ENCODE measurements at regions not wholly inside any gene's neighbourhood (a gene's known extent, or its start where the extent isn't known, plus 50 kb on each side); places are given as distances from the start of the nearest gene placed in this dataset.

DNA sequence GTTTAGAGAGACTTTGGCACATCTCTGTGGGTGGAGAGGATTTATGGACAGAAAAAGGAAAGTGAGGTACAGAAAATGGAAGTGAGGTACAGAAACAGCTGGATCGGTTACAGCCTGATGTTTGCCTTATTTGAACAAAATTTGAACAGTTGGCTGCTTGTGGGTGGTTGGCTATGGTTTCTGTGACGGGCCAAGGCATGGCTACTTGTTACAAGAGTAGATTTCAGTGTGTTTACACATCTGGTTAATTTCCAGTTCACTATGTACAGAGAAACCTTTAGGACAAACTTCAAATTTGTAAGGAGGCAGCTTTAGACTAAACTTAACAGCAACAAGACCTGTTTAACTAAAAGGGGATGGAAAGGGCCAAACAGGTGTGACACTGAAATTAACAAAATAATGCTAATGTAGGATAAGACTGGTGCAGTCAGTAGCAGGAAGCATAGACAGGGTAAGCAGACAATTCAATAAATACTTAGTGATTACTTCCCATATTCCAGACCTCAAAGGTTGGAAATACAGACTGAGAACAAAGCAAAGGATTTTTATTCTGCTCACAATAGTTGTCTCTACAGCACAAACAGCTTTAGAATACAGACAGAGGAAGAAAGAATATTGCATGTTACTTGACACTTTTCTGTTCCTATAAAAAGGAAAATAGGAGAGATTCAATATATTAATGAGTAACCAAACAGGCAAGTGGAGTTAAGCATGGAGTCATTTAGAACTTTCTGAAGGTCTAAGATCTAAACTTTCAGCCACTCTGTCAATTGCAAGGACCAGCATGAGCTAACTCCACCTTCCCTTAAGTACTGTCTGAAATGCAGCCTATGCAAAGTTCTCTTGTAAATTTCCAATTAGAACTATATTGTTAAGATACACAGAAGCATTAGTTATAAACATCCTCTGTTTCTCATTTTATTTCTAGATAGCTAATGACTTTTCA is 294.4 kb upstream of the FAT4 start:
- H3K4me1 ChIP-seq (ENCODE audit: insufficient read depth, low read length, poor library complexity, severe bottlenecking), result no peaks in the 10 kb centered on the region
- no peaks in the 10 kb centered on the region for H3K27me3 ChIP-seq (replicated peaks; ENCODE audit: insufficient read depth, low read depth, low read length, poor library complexity)
- CTCF ChIA-PET, result no interaction called here
- POLR2A ChIA-PET (ENCODE audit: low non-redundant PET), result no interaction called here
- TF ChIP-seq, protein P1, sequence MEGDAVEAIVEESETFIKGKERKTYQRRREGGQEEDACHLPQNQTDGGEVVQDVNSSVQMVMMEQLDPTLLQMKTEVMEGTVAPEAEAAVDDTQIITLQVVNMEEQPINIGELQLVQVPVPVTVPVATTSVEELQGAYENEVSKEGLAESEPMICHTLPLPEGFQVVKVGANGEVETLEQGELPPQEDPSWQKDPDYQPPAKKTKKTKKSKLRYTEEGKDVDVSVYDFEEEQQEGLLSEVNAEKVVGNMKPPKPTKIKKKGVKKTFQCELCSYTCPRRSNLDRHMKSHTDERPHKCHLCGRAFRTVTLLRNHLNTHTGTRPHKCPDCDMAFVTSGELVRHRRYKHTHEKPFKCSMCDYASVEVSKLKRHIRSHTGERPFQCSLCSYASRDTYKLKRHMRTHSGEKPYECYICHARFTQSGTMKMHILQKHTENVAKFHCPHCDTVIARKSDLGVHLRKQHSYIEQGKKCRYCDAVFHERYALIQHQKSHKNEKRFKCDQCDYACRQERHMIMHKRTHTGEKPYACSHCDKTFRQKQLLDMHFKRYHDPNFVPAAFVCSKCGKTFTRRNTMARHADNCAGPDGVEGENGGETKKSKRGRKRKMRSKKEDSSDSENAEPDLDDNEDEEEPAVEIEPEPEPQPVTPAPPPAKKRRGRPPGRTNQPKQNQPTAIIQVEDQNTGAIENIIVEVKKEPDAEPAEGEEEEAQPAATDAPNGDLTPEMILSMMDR (conservative IDR thresholded peaks at IDR 0.05; ENCODE audit: low read depth, low read length), result no peak
- no peak for TF ChIP-seq EZH2 (IDR thresholded peaks at IDR 0.05; ENCODE audit: borderline replicate concordance, low read depth, low read length, poor library complexity, severe bottlenecking)
- intact Hi-C loops (cut with micrococcal nuclease; ENCODE audit: unreplicated experiment), result loop anchor here (1.0 kb wide), 1 partner anchor 67 kb away; no protein-coding TSS in a partner anchor
- no peaks in the 10 kb centered on the region for H3K36me3 ChIP-seq (ENCODE audit: insufficient read depth, low read length, poor library complexity, severe bottlenecking)
- DNase-seq (ENCODE audit: low spot score), result no peak
- BruUV-seq (replicated peaks), result no TSS peak
- H3K9me3 ChIP-seq (ENCODE audit: low read depth, low read length, poor library complexity, severe bottlenecking), result peaks cover 13% of the 10 kb centered on the region
- H3K4me3 ChIP-seq (ENCODE audit: low read depth, low read length, poor library complexity, severe bottlenecking), result no peak overlapping the region
- no peak overlapping the region for H3K27ac ChIP-seq (ENCODE audit: low read depth, low read length, poor library complexity, severe bottlenecking)

DNA sequence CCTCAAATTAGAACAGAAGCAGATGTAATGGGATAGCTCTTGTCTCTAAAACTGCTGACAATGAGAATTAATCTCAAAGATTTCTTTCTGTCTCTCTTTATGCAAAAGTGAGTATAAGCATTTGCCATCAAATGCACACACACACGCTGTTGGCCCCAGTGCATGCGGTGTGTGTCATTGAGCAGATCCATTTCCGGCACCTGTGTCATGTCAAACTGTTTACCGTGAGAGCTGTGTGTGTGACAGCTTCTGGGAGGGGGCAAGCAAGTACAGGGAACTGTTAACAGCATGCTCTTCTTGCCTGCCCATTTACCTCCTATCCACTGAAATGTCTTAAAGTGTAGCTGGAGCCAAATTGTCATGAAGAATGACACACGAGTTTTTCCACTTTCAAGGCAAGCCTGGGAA is 297.9 kb upstream of the FAT4 start:
- Histone ChIP-seq H3K4me1 (ENCODE audit: insufficient read depth, low read length, poor library complexity, severe bottlenecking) (no peaks in the 10 kb centered on the region), H3K27ac (ENCODE audit: low read depth, low read length, poor library complexity, severe bottlenecking) (no peak overlapping the region), H3K36me3 (ENCODE audit: insufficient read depth, low read length, poor library complexity, severe bottlenecking) (no peaks in the 10 kb centered on the region), H3K4me3 (ENCODE audit: low read depth, low read length, poor library complexity, severe bottlenecking) (no peak overlapping the region), H3K9me3 (ENCODE audit: low read depth, low read length, poor library complexity, severe bottlenecking) (peaks cover 13% of the 10 kb centered on the region), H3K27me3 (replicated peaks; ENCODE audit: insufficient read depth, low read depth, low read length, poor library complexity) (no peaks in the 10 kb centered on the region)
- CTCF ChIA-PET, result no interaction called here
- no peak for DNase-seq (ENCODE audit: low spot score)
- BruUV-seq (replicated peaks), result no TSS peak
- TF ChIP-seq, protein P1 (conservative IDR thresholded peaks at IDR 0.05; ENCODE audit: low read depth, low read length), result no peak
- TF ChIP-seq EZH2 (IDR thresholded peaks at IDR 0.05; ENCODE audit: borderline replicate concordance, low read depth, low read length, poor library complexity, severe bottlenecking), result no peak
- POLR2A ChIA-PET (ENCODE audit: low non-redundant PET), result no interaction called here
- intact Hi-C loops (cut with micrococcal nuclease; ENCODE audit: unreplicated experiment), result no loop called here

DNA sequence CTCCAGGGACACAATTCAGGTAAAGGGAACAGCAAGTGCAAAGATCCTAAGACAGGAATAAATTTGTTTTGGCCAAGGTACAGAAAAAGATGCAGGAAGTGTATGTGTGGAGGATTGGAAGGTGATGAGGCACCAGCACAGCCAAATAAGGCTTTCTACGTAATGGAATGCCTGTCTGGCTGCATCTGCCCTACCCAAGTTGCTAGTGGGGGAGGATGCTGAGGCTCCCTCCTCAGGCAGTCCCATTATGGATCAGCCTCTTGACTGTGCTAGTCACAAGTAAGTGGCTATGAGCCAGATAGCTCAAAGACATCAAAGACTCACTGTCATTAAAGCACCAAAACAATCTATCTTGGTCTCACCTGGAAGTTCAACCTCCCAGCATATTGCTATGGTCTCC is 300.9 kb upstream of the FAT4 start:
- H3K27me3 ChIP-seq (replicated peaks; ENCODE audit: insufficient read depth, low read depth, low read length, poor library complexity), result no peaks in the 10 kb centered on the region
- BruUV-seq (replicated peaks), result no TSS peak
- no peak overlapping the region for H3K27ac ChIP-seq (ENCODE audit: low read depth, low read length, poor library complexity, severe bottlenecking)
- DNase-seq (ENCODE audit: low spot score), result no peak
- intact Hi-C loops (cut with micrococcal nuclease; ENCODE audit: unreplicated experiment), result no loop called here
- ChIA-PET CTCF (no interaction called here), POLR2A (ENCODE audit: low non-redundant PET) (no interaction called here)
- peaks cover 3% of the 10 kb centered on the region for H3K9me3 ChIP-seq (ENCODE audit: low read depth, low read length, poor library complexity, severe bottlenecking)
- TF ChIP-seq, protein P1 (conservative IDR thresholded peaks at IDR 0.05; ENCODE audit: low read depth, low read length), result no peak
- TF ChIP-seq EZH2 (IDR thresholded peaks at IDR 0.05; ENCODE audit: borderline replicate concordance, low read depth, low read length, poor library complexity, severe bottlenecking), result no peak
- H3K4me1 ChIP-seq (ENCODE audit: insufficient read depth, low read length, poor library complexity, severe bottlenecking), result no peaks in the 10 kb centered on the region
- no peak overlapping the region for H3K4me3 ChIP-seq (ENCODE audit: low read depth, low read length, poor library complexity, severe bottlenecking)
- no peaks in the 10 kb centered on the region for H3K36me3 ChIP-seq (ENCODE audit: insufficient read depth, low read length, poor library complexity, severe bottlenecking)

All from A673 (cell line).